B cell (primary cell): ENCODE measurements at regions not wholly inside any gene's neighbourhood (a gene's known extent, or its start where the extent isn't known, plus 50 kb on each side); places are given as distances from the start of the nearest gene placed in this dataset.

Experiments used
- ATAC-seq: fragments of 200-7000 bp; cut with Tn5 transposase; one replicate; pipeline ENCODE4 v1.10.0; 2021; ENCODE audit warnings: low read depth, mild to moderate bottlenecking, moderate number of reproducible peaks, moderate library complexity
- CTCF ChIA-PET: fragments of 350-600 bp; sonication (Branson Sonifier 250); formaldehyde crosslinking; loops from one replicate; lab custom pipeline; 2021; ENCODE audit warnings: antibody characterized with exemption, inconsistent platforms; lab: Charles Lee
- POLR2A ChIA-PET: fragments of 350-600 bp; sonication (Branson Sonifier 250); formaldehyde crosslinking; loops from one replicate; lab custom pipeline; 2021; ENCODE audit warnings: antibody characterized with exemption; lab: Charles Lee
- DNase-seq: peaks from one replicate; pipeline ENCODE4 v3.0.0; 2013
- H2AFZ ChIP-seq: 2 replicates; pipeline ENCODE4 v1.6.1; 2012; ENCODE audit warnings: mild to moderate bottlenecking, low read depth, low read length; ENCODE audit not compliant: insufficient read depth, poor library complexity, severe bottlenecking
- H3K27ac ChIP-seq, 2 donors: 1 replicate in 1 of 2; 2 replicates in 1 of 2; pipeline ENCODE4 v1.5.1; 2012 to 2013; ENCODE audit warnings: low read length in 2 of 2, mild to moderate bottlenecking in 2 of 2, moderate library complexity in 1 of 2
- H3K27me3 ChIP-seq, 4 experiments: fragments of 200-600 bp in 1 of 4; sonication (generic) in 1 of 4; replicated peaks in 1 of 4; 1 replicate in 2 of 4; 2 replicates in 2 of 4; pipeline versions ENCODE4 v1.6.1 to v1.7.0; 2013 to 2016; ENCODE audit warnings: low read length in 3 of 4, mild to moderate bottlenecking in 2 of 4, mixed read lengths in 1 of 4, moderate library complexity in 1 of 4; ENCODE audit not compliant: insufficient read depth in 4 of 4, control insufficient read depth in 3 of 4; ENCODE audit errors: control extremely low read depth in 1 of 4
- H3K36me3 ChIP-seq, 2 experiments: replicated peaks in 1 of 2; 1 replicate in 1 of 2; 2 replicates in 1 of 2; pipeline versions ENCODE4 v1.6.1 to v1.7.1; 2013; ENCODE audit warnings: low read length in 1 of 2; ENCODE audit not compliant: insufficient read depth in 2 of 2, control insufficient read depth in 1 of 2; ENCODE audit errors: control extremely low read depth in 1 of 2, extremely low read depth in 1 of 2
- H3K4me1 ChIP-seq, 2 donors: fragments of 200-600 bp in 1 of 2; sonication (generic) in 1 of 2; 1 replicate in 1 of 2; 2 replicates in 1 of 2; pipeline versions ENCODE4 v1.5.1 to v1.6.1; 2013 to 2017; ENCODE audit warnings: low read length in 2 of 2; ENCODE audit not compliant: control insufficient read depth in 2 of 2, insufficient read depth in 2 of 2
- H3K4me2 ChIP-seq: replicated peaks from 2 replicates; pipeline ENCODE3; 2012; ENCODE audit warnings: mild to moderate bottlenecking, low read depth, low read length; ENCODE audit not compliant: poor library complexity, severe bottlenecking
- H3K4me3 ChIP-seq, 5 experiments: fragments of 200-600 bp in 1 of 5; sonication (generic) in 1 of 5; 1 replicate in 3 of 5; 2 replicates in 2 of 5; pipeline versions ENCODE4 v1.5.1 to v1.7.0; 2011 to 2016; ENCODE audit warnings: low read length in 4 of 5, mild to moderate bottlenecking in 4 of 5, low read depth in 2 of 5, control low read depth in 1 of 5, moderate library complexity in 1 of 5; ENCODE audit not compliant: insufficient read depth in 1 of 5; ENCODE audit errors: control extremely low read depth in 1 of 5, extremely low read depth in 1 of 5
- H3K79me2 ChIP-seq: fragments of 200-600 bp; sonication (generic); one replicate; pipeline ENCODE4 v1.6.0; 2016; ENCODE audit warnings: low read length; ENCODE audit not compliant: control insufficient read depth, insufficient read depth
- H3K9ac ChIP-seq: fragments of 200-600 bp; sonication (generic); 2 replicates; pipeline ENCODE4 v1.6.1; 2017; ENCODE audit warnings: mild to moderate bottlenecking, low read length, moderate library complexity
- H3K9me3 ChIP-seq, 3 donors: one replicate each; pipeline versions ENCODE4 v1.6.1 to v1.7.1; 2013; ENCODE audit warnings: low read length in 2 of 3; ENCODE audit not compliant: control insufficient read depth in 2 of 3, insufficient read depth in 1 of 3; ENCODE audit errors: control extremely low read depth in 1 of 3
- H4K20me1 ChIP-seq: 2 replicates; pipeline ENCODE4 v1.6.0; 2012; ENCODE audit warnings: mild to moderate bottlenecking, low read length; ENCODE audit not compliant: insufficient read depth, control insufficient read depth, poor library complexity, severe bottlenecking
- H3K27ac Mint-ChIP-seq: one replicate; pipeline ENCODE4 v1.8.0; 2021; ENCODE audit warnings: mixed read lengths
- H3K27me3 Mint-ChIP-seq: one replicate; pipeline ENCODE4 v1.8.0; 2021; ENCODE audit warnings: mixed read lengths
- H3K4me1 Mint-ChIP-seq: one replicate; pipeline ENCODE4 v1.8.0; 2021; ENCODE audit warnings: mixed read lengths
- H3K4me3 Mint-ChIP-seq: one replicate; pipeline ENCODE4 v1.8.0; 2021; ENCODE audit warnings: mixed read lengths
- H3K9me3 Mint-ChIP-seq: one replicate; pipeline ENCODE4 v1.8.0; 2022; ENCODE audit warnings: mixed read lengths; ENCODE audit not compliant: insufficient read depth
- EZH2 ChIP-seq: IDR thresholded peaks from 2 replicates; pipeline ENCODE4 v1.6.1; 2012; ENCODE audit warnings: borderline replicate concordance, low read depth, mild to moderate bottlenecking, moderate library complexity, low read length; ENCODE audit not compliant: insufficient read depth, poor library complexity, severe bottlenecking
- WGBS: methylation state at CpG from one replicate; pipeline ENCODE4 v1.1.5; 2013; ENCODE audit warnings: missing lambda C conversion rate; ENCODE audit not compliant: insufficient coverage; 5-methylcytosine and 5-hydroxymethylcytosine counted together
- intact Hi-C: fragments of 100-400 bp; cut with micrococcal nuclease; formaldehyde crosslinking; loops from one replicate; pipeline ENCODE4 v1.10.0; 2022
- TF ChIP-seq, protein P1 (sequence below): fragments of 200-600 bp; IDR thresholded peaks from one replicate; pipeline ENCODE4 v1.8.0; 2022; ENCODE audit warnings: antibody characterized with exemption, mild to moderate bottlenecking

DNA sequence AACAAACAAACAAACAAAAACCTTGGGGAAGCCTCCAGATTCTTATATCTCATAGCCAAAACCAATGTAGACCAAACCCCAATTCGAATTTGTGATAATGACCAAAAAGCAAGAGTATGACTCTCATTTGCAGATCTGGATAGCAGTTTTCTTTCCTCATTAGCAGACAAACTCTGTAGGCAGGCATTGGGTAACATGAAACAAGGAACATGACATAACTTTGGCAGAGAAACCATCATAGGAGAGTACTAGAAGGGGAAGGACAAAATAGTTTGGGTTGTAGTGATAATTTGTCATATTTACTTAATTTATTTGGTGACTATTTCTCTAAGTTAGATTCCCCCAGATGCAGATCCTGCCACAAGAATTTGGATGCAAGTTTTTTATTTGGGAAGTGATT lies 187.8 kb downstream of the MID1IP1 start:
- no CpG with 5 or more reads among the region's 1 CpG for WGBS
- peaks cover 3% of the 10 kb centered on the region for H3K27me3 Mint-ChIP-seq

DNA sequence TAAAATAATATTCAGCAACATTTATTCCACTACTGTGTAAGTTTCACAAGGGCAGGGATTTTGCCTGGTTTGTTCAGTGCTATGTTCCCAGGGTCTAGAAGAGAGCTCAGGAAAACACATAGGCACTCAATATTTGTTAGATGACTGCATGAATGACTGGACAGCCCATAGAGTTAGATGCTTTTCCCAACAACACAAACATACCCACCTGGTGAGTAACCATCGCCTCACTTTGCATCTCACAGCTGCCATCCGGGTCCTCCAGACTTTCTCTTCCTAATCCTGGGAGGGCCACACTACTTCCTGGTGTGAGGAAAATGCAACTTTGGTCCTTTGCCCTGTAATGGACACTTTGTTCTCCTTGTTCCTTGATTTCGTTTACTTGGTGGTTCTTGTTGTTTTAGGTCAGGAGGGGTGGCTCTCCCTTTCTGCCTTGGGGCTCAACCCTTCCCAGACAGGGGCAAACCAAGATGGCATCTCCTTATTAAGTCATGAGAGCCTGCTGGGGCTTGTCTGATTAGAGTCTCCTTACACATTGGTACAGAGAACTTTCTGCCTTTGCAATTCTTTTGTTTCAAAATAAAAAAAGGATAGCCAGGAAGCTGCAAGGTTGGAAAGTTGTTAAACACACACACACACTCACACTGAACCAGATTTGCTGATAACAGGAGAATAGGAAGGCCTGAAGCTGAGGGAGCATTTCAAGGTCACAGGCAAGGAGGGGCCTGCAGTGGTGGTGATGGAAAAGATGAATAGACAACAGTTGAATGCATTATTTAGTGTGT lies 190.6 kb downstream of the MID1IP1 start:
- H3K9ac ChIP-seq = no peak overlapping the region
- H4K20me1 ChIP-seq = no peaks in the 10 kb centered on the region
- Mint-ChIP-seq H3K27me3 (peaks cover 3% of the 10 kb centered on the region), H3K9me3 (no peaks in the 10 kb centered on the region), H3K27ac (no peak overlapping the region), H3K4me3 (no peak overlapping the region), H3K4me1 (no peaks in the 10 kb centered on the region)
- DNase-seq = no peak
- no peak overlapping the region for H3K27ac ChIP-seq
- TF ChIP-seq, protein P1, sequence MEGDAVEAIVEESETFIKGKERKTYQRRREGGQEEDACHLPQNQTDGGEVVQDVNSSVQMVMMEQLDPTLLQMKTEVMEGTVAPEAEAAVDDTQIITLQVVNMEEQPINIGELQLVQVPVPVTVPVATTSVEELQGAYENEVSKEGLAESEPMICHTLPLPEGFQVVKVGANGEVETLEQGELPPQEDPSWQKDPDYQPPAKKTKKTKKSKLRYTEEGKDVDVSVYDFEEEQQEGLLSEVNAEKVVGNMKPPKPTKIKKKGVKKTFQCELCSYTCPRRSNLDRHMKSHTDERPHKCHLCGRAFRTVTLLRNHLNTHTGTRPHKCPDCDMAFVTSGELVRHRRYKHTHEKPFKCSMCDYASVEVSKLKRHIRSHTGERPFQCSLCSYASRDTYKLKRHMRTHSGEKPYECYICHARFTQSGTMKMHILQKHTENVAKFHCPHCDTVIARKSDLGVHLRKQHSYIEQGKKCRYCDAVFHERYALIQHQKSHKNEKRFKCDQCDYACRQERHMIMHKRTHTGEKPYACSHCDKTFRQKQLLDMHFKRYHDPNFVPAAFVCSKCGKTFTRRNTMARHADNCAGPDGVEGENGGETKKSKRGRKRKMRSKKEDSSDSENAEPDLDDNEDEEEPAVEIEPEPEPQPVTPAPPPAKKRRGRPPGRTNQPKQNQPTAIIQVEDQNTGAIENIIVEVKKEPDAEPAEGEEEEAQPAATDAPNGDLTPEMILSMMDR = no peak
- no peak for TF ChIP-seq EZH2
- ChIA-PET CTCF (no interaction called here), POLR2A (no interaction called here)
- no peaks in the 10 kb centered on the region for H3K79me2 ChIP-seq
- no peaks in the 10 kb centered on the region for H3K36me3 ChIP-seq
- no peaks in the 10 kb centered on the region for H3K9me3 ChIP-seq
- intact Hi-C loops = no loop called here
- no peaks in the 10 kb centered on the region for H3K4me1 ChIP-seq
- no peak overlapping the region for H3K4me2 ChIP-seq
- no peak overlapping the region for H3K4me3 ChIP-seq
- WGBS = no CpG with 5 or more reads among the region's 3 CpGs
- no peaks in the 10 kb centered on the region for H3K27me3 ChIP-seq
- no peak overlapping the region for H2AFZ ChIP-seq
- no peak for ATAC-seq

More for the DNA sequence above, 187.8 kb downstream of the MID1IP1 start:
- no peaks in the 10 kb centered on the region for H3K36me3 ChIP-seq
- H3K4me2 ChIP-seq = no peak overlapping the region
- H3K4me3 ChIP-seq = no peak overlapping the region
- POLR2A ChIA-PET = interaction anchor here (0.7 kb wide), 1 partner anchor 236 kb away, joined by 3 read pairs; no protein-coding TSS in a partner anchor
- H3K27ac ChIP-seq = no peak overlapping the region
- H3K79me2 ChIP-seq = no peaks in the 10 kb centered on the region
- H3K9me3 ChIP-seq = no peaks in the 10 kb centered on the region
- H4K20me1 ChIP-seq = no peaks in the 10 kb centered on the region
- Mint-ChIP-seq H3K4me1 (no peaks in the 10 kb centered on the region), H3K27ac (no peak overlapping the region), H3K9me3 (no peaks in the 10 kb centered on the region), H3K4me3 (no peak overlapping the region)
- no peak overlapping the region for H2AFZ ChIP-seq
- ATAC-seq = no peak
- no peak for DNase-seq
- no peaks in the 10 kb centered on the region for H3K4me1 ChIP-seq
- CTCF ChIA-PET = interaction anchor here (0.8 kb wide), 1 partner anchor 161 kb away, joined by 3 read pairs; no protein-coding TSS in a partner anchor
- H3K27me3 ChIP-seq = no peaks in the 10 kb centered on the region
- H3K9ac ChIP-seq = no peak overlapping the region
- TF ChIP-seq, protein P1 = no peak
- no peak for TF ChIP-seq EZH2
- intact Hi-C loops = loop anchor here (5.0 kb wide), 2 partner anchors 187 to 237 kb away; partner anchors contain the start of gene MID1IP1
